ENCODE measurements at regions not wholly inside any gene's neighbourhood (a gene's known extent, or its start where the extent isn't known, plus 50 kb on each side); places are given as distances from the start of the nearest gene placed in this dataset.

DNA sequence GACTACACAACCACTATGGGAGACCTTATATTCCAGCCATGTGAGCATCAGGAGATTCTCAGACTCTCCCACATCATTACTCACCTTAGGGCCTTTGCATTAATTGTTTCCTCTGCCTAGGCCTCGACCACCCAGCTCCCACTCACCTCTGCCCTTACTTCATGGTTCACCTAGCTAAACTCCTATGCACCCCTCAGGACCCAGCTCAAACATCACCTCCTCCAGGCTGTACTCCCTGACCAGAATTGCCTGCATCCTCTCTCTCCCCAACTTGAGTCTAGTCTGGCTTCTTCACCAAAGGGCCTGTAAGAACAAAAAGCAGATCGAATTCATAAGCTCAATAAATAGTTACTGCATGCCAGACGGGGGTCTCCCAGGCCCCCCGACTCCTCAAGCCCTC lies 53.1 kb upstream of the FAM174B start:
- no TSS peak for BruUV-seq (replicated peaks)
- Histone ChIP-seq H2BK15ac (ENCODE audit: low read depth, low read length) (no peak overlapping the region), H3K18ac (ENCODE audit: low read depth, low read length) (no peak overlapping the region), H4K91ac (ENCODE audit: insufficient read depth, low read depth, low read length) (no peak overlapping the region), H3K23ac (ENCODE audit: low read depth, low read length) (no peak overlapping the region), H3K56ac (ENCODE audit: extremely low read depth, insufficient read depth, low read length) (no peak overlapping the region), H2AK5ac (ENCODE audit: low read depth, low read length) (no peak overlapping the region), H2AK9ac (replicated peaks; ENCODE audit: low read depth, low read length, poor library complexity) (no peak overlapping the region), H3K27ac (ENCODE audit: insufficient read depth, low read length) (no peak overlapping the region), H4K5ac (ENCODE audit: low read depth, low read length) (no peak overlapping the region), H2BK5ac (ENCODE audit: low read depth, low read length, poor library complexity, severe bottlenecking) (no peak overlapping the region), H3K79me1 (ENCODE audit: low read depth in 1 of 2, low read length in 2 of 2) (no peaks in the 10 kb centered on the region), H3K36me3 (ENCODE audit: control insufficient read depth, insufficient read depth, low read length) (no peaks in the 10 kb centered on the region), H4K8ac (ENCODE audit: low read depth in 2 of 2, low read length in 2 of 2) (no peak overlapping the region), H3K4me3 (ENCODE audit: insufficient read depth, low read depth, low read length) (no peak overlapping the region), H2AFZ (replicated peaks; ENCODE audit: low read length, poor library complexity) (no peak overlapping the region), H3K9me1 (ENCODE audit: insufficient read depth, low read length) (no peaks in the 10 kb centered on the region), H2BK20ac (ENCODE audit: low read depth, low read length) (no peak overlapping the region), H3K4me1 (ENCODE audit: control insufficient read depth, insufficient read depth, low read length) (no peaks in the 10 kb centered on the region), H3K9me3 (ENCODE audit: control insufficient read depth, insufficient read depth, low read length) (no peaks in the 10 kb centered on the region), H3K14ac (replicated peaks; ENCODE audit: low read depth, low read length) (no peak overlapping the region), H3K27me3 (ENCODE audit: control insufficient read depth, insufficient read depth, low read length) (peaks cover 3% of the 10 kb centered on the region; the same call in 1 of the 2 replicates), H2BK120ac (ENCODE audit: low read depth, low read length) (no peak overlapping the region), H4K20me1 (ENCODE audit: insufficient read depth, low read length) (no peaks in the 10 kb centered on the region), H3K9ac (ENCODE audit: low read depth, low read length) (no peak overlapping the region), H3K4me2 (ENCODE audit: low read depth, low read length) (no peak overlapping the region), H3K4ac (ENCODE audit: low read depth, low read length) (no peak overlapping the region)
- ChIA-PET CTCF (no interaction called here), POLR2A (ENCODE audit: unreplicated experiment) (no interaction called here)
- no peak for TF ChIP-seq FOS (IDR thresholded peaks at IDR 0.05; ENCODE audit: low read depth, low read length)
- DNase-seq (no peak), ATAC-seq (ENCODE audit: low read depth) (no peak)
- WGBS, 2 experiments (ENCODE audit: extremely low coverage in 2 of 2, insufficient read length in 1 of 2) = 10% methylated on average over 1 of the region's 4 CpGs; no CpG with 5 or more reads in 1 of the 2 experiments
- in situ Hi-C loops (cut with MboI; ENCODE audit: low sequenced_read_pairs) (loop anchor here (5.0 to 25.0 kb wide), 2 partner anchors 186 to 871 kb away; no protein-coding TSS in a partner anchor), intact Hi-C loops (cut with micrococcal nuclease) (no loop called here), dilution Hi-C loops (cut with HindIII; ENCODE audit: low sequenced_read_pairs, unreplicated experiment) (no loop called here)
